Superior temporal gyrus (tissue), 1 donor: ENCODE measurements at regions not wholly inside any gene's neighbourhood (a gene's known extent, or its start where the extent isn't known, plus 50 kb on each side); places are given as distances from the start of the nearest gene placed in this dataset.
"Not testable (repeated sequence)": the region's sequence is repeated elsewhere in the genome, so short reads cannot be mapped to it uniquely, and the experiment has no call there.

ENCODE experiments used
- DNase-seq: peaks from one replicate; pipeline ENCODE4 v3.0.0-alpha.2; 2016; ENCODE audit errors: extremely low spot score

DNA sequence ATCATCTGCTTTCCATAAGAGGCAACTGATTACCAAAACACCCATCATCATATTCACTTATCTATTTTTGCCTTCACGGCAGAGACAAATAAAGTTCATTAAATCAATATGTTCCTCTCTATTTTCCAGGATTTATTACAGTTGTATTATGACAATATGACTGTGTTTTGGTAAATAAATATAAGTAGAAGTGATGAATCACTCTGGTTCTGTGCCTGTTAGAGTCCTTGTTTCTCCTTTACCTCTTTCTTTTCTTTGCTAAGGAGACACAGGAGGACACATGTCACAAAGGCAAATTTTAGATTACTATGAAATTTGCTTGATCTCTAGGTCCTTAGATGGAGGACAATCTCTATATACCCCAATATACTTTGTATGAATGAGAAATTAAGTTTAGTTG lies 152.6 kb upstream of the PLSCR5 start:
- no peak for DNase-seq

DNA sequence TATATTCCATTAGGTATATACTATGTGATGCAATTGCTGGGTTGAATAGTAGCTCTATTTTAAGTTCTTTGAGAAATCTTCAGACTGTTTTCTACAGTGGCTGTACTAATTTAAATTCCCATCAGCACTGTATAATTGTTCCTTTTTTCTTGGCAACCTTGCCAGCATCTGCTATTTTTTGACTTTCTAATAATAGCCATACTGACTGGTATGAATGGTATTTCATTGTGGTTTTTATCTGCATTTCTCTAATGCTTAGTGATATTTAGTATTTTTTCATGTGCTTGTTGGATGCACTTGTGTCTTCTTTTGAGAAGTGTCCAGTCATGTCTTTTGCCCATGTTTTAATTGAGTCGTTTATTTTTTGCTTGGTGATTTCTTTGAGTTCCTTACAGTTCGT lies 145.1 kb upstream of the PLSCR5 start:
- DNase-seq, result no peak

DNA sequence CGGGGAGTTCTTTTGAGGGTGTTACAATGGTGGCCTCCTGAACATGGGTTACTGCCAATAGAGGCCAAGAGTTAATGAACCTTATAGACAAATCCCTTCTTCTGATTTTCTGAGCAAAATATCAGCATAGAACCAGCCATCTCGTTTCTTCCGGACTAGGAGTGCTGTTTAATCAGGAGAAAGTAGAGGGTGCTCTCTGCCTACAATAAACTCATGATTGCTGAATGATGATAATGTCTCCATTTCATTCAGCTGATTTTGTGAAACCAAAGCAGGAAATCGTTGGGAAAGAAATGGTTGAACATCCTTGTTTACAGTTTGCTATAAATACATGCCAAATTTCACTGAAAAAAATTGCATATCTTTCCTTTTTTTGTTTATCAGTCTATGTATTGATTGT lies 142.8 kb upstream of the PLSCR5 start:
- DNase-seq, result peak; percentile 57

DNA sequence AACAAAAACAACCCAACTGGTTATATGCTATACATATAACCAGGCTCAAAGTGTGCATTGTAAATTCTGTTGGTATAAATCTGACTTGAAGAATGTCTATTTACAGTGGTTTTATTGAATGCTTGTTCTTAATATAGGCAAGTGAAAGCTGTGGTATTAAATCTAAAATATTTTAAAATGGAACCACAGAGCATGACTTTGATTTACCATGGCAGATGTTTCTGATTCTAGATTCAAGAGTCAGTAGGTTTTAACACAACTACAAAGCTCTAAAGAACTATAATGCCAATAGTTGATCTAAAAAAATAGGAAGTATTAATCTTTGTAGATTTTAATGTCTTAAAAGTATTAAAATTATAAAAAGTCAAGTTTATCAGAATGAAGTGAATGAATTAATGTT lies 141.9 kb upstream of the PLSCR5 start:
- DNase-seq, result no peak

DNA sequence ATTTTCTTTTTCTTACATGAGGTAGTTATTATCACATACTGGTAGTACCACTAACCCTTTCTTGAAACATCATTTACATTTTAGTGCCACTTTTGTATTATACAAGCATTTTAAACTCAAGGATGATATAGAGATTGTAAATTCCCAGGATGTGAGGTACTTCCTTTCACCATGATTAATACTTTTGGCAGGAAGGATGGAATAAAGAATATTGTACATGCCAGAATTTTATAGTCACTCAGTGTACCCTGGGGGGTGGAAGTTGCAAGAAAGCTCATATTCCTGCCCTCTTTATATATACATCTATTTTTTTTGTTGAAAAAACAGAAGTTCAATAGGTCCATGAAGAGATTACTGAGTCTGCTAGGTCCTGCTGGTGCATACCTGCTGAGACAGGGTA lies 141.0 kb upstream of the PLSCR5 start:
- no peak for DNase-seq

DNA sequence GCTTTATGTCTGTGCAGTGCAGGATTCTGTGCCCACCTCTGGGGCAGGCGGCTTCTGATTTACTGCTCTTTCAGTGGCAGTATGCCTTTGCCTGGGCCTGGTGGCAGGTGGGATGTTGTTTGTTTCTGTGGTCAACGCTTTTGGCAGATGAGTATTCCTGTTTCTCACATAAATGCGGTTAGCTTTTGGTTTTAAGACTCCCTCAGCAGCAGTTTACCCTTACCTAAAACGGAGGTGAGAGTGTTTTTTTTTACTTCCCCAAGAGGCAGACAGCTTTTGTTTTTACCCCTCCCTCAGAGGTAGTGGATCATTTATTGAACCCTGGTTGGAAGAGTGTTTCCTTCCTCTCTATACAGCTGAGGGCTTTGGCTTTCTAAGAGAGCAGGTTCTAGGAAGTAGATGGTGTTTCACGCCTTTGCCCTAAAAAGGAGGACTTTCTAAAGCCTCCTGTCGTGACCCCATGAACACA lies 134.1 kb upstream of the PLSCR5 start:
- no peak for DNase-seq

DNA sequence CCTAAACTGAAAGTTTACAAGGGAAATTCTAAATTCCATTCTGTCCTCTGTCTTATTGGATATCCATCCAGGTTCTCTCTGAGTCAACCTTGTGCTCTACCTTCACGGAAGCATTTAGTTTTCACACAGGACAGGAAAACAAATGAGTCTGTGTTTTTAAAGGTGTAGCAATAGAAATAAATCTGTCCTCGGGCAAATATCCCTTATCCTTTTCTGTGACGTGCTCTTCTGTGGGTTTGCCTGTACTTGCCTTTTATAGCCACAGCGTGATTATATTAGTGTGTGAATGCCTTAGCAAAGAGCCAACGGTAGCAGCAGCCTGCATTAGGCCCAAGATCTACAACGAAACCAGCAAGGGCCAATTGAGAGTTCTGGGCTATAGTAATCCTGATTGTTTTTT lies 127.2 kb upstream of the PLSCR5 start:
- no peak for DNase-seq

DNA sequence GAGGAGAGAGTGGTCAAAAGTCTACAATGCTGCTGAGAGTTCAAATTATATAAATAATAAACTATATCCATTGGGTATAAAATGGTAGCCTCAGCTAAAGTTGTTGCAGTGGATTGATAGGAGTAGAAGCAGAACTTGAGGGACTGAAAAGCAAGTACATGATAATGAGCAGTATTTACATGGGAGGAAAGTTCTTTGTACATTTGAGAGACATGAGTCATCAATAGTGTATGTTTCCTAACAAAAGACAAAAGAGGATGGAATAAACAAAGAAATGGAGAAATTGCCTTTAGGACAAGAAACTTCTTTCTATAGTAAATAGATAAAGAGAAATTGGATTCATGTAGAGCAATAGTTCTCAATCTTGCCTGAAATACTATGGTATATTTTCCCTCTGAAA lies 110.0 kb upstream of the PLSCR5 start:
- DNase-seq, result no peak

DNA sequence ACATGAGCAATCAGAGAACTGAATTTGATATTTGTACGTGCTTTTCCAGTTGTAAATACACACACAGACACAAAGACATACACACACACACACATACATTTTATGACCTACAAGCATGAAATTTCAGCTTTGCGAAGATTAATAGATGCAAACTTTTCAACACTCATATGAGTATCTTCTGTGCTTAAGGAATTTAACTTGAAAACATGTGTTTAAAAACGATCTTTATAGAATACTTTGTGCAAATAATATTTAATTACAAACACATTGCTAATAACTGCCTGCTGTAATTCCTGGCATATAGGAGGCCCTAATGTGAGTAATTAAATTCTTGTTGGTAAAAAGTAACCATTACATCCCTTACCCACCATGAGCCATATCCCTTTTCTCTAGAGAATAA lies 107.7 kb upstream of the PLSCR5 start:
- no peak for DNase-seq

DNA sequence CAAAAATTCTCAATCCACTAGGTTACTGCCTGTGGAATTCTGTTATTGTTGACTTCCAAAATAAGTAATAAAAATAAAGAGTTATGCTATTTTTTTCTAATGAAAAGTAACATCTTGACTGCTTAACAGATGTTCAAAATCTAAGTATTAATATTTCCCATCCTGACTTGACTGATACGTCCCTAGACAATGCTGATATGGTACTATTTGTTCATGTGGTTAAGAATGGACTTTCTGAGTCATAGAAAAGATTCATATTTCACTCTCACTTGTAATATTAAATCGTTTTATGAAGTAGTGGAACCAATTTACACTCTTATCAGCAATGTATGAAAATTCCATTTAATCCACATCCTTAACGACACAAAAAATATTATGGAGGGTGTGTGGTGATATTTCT lies 104.8 kb upstream of the PLSCR5 start:
- no peak for DNase-seq

DNA sequence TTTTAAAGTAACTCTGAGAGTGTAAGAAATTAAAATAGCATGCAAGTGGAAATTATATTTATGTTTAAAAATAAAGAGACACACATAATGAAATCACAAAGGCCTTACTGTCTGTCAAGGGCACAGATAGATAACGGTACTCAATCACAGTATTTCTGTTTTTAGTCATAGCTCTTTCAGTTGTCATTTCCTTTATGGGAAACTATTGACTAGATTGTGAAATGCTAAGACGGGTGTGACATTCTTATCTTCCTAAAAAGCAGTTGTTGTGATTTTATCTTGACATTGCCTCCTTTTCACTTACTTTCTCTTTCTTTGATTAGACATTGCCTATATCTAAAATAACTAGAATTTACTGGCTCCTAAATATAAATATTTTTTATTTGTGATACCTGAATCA lies 100.1 kb upstream of the PLSCR5 start:
- no peak for DNase-seq

DNA sequence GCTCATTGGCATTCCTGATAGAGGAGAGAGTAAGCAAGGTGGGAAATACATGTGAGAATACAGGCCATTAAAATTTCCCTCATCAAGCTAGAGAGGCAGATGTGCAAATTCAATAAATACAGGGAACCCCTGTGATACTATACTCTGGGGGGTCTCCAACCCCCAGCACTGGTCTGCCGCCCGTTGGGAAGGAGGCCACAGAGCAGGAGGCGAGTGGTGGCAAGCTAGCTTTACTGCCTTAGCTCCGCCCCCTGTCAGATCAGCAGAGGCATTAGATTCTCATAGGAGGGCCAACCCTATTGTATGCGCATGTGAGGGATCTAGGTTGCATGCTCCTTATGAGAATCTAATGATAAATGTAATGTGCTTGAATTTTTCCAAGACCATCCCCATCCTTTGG lies 97.1 kb upstream of the PLSCR5 start:
- no peak for DNase-seq

DNA sequence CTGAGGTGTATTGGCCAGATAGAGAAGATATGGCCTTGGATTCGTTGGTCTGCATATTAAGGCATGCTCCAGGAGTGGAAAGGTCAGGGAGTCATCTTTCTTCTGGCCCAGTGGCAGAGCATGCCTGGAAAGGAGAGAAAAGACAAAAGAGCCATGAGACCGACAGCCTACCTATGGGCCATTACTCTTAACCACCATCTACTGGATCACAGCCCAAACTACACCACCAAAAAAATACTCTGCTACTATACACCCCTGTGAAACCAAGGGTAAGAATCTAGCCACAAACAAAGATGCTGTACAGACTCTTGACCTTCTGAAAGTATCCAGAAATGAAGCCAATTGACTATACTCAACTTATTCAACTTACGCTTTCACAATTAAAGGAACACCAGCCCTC lies 96.1 kb upstream of the PLSCR5 start:
- DNase-seq, result no peak

DNA sequence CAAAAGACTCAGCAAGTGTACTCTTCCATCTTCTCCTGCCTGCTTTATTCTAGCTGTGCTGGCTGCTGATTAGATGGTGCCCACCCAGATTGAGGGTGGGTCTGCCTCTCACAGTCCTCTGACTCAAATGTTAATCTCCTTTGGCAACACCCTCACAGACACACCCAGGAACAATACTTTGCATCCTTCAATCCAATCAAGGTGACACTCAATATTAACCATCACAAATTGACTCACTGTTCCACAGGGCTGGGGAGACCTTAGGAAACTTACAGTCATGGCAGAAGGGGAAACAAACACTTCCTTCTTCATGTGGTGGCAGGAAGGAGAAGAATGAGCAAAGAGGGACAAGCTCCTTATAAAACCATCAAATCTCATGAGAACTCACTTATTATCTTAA lies 94.9 kb upstream of the PLSCR5 start:
- DNase-seq, result not testable (repeated sequence)

DNA sequence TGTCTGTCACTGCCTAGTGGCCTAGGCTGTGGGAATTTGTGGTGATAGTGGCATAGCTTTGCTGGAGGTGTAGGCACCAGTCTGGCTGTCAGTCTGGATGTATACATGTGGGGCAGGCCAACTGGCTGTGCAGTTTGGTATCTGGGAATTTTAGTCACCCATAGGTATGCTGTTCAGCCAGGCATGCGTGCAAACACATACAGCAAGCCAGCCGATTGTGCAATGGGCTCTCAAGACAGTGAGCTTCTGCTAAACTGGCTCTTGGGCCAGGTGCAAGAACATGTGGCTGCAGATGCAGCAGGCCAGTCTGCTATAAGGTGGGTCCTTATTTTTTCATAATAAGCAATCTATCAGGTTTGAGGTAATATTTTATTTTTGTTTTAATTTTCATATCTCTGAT lies 87.1 kb upstream of the PLSCR5 start:
- DNase-seq, result no peak

DNA sequence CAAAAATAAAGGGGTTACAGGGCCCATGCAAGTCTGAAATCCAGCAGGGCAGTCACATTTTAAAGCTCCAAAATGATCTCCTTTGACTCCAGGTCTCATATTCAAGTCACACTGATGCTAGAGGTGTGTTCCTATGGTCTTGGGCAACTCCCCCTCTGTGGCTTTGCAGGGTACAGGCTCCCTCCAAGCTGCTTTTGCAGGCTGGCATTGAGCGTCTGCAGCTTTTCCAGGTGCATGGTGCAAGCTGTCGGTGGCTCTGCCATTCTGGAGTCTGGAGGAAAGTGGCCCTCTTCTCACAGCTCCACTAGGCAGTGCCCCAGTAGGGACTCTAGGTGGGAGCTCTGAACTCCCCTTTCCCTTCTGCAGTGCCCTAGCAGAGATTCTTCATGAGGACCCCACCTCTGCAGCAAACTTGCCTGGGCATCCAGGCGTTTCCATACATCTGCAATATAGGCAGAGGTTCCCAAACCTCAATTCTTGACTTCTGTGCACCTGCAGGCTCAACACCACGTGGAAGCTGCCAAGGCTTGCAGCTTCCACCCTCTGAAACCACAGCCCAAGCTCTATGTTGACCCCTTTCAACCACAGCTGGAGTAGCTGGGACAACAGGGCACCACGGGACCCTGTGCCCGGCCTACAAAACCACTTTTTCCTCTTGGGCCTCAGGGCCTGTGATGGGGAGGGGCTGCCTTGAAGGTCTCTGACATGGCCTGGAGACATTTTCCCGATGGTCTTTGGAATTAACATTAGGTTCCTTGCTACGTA lies 80.1 kb upstream of the PLSCR5 start:
- DNase-seq, result no peak

DNA sequence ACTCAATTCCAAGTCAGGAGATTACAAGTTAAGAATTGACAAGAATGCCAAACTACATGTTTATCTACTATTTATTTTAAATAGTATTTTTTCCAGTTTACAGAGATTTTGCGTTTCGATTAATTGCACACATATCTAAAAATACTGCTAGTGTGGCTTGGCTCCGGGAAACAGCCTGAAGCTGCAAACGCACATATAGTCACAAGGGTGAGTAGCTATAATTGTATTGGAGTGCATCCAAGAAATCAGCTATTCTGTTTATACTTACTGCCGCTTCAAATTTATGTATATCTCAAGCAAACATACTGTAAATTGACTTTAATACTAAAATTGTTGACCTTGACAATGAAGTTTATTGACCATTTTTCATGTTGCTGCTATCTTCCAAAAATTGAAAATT lies 77.0 kb upstream of the PLSCR5 start:
- no peak for DNase-seq

DNA sequence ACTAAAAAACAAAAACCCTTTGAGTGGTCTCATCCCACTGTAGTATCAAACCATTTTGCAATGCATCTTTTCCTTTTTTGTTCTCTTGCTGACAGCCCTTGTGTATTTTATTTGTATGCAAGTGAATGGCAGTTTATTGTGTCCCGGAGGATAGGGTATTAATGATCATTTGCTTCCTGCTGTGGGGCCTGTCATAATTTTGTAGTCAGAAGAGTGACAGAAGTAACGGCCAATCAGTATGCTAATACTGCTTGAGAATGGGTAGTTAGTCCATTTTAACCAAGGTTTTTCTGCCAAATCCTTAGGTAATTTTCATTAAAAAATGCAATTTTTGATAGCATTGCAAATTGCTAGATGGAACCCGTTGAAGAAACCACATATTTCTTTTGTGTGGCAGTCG lies 75.5 kb upstream of the PLSCR5 start:
- DNase-seq, result no peak

DNA sequence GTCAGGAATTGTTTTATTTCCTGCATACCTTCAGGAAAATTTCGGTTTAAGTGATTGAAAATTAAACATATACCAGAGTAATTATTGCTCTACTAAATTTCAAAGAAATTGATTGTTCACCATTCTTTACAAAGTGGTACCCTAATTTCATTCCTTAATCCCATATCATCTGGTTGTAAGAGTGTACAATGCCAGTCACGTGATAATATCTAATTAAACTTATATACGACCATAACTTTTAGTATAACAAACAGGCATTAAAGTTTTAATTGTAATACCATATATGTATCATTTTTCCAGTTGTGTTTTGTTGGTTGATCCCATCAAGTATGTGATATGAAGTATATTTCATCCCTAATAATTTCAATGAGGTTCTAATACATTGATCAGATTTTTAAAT lies 74.8 kb upstream of the PLSCR5 start:
- DNase-seq, result no peak

DNA sequence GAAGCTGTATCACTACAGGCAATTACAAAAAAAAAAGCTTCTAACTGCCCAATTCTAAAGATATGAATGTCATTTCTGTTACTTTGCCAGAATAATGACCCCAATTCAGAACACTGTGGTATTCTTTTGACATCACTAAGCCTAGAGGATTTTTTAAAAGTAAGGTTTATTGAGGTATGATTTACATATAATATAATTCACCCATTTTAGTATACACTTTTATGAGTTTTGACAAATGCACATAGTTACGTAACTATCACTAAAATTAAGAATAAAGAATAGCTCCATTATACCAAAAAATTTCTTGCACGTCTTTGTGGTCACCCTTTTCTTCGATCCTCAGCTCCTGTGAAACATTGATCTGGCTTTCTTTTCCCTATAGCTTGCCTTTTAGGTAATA lies 74.0 kb upstream of the PLSCR5 start:
- DNase-seq, result no peak

DNA sequence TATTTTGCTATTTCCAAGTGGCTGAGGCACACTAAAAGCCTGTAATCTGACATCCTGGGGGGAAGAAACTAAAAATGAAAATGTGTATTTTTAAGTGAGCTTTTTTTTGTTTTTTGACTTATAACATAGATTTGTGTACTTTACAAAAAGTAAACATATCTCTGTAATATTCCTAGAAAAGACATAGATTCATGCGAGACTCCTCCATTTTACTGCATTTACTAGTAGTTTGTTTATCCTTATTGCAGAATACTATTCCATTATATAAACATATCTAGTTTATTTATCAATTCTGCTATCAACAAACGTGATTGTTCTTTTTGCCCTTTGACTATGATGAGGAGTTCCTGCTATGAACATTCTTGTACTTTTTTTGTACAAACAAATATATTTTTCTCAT lies 67.8 kb upstream of the PLSCR5 start:
- no peak for DNase-seq

DNA sequence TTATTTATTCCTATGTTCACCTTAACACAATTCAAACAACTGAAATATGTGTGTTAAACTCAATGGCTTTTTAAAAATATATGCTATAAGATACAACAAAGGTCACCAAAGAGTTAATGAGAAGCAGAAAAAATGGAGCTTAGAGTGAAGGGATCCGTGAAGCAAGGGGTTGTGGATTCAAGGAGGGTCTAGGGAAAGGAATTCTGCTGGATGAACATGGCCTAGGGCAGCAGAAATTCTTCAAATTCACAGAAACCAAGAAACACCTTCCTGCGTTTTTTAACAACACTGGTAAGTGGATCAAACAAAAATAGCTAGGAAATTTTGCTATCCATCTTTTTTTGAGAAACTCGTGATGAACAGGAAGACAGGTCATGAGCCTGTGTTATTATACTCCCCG lies 59.3 kb upstream of the PLSCR5 start:
- DNase-seq, result no peak

DNA sequence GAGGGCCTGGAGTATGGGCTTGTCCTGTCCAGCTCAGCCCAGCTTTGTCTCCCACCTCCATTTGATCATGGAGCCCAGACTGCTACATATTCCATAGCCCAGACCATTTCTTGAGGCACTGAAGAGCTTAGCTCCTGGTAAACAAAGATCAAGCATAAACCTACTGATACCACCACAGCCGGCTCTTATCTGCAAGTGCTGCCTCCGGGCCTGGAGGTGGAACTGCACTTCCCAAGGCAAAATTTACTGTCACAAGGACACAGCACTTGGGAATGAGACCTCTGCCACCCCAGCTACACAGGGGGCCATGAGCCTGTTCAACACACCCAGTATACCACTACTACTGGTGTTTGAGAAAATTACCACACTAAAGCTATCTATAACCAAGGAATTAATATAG lies 53.7 kb upstream of the PLSCR5 start:
- DNase-seq, result no peak

DNA sequence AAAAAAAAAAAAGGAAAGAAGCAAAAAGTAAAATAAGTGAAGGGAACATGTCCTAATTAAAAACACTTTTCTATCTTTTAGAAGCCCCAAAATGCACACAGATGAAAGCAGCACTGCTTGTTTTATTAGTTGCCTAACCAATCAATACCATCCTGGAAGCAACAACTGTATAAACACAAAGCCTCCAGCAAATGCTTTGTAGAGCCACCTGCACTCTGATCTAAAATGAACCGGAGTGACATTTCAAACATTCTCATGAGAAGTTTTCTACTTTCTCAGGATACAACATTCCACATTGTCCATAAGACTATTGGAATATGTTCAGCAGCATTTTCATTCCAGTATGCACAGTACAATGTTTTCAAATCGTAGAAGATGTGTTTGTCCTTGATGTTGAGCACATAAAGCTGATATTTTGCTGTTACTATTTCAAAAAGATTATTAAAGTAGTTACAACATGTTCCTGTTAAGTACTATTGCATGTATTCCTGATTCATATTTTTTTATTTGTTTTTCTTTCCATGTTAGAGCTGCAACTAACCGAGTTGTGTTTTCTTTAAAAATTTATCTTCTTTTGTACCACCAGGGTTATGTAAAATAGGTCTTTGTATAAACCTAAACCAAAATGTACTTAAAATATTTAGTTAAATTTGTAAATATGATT lies 50.3 kb upstream of the PLSCR5 start:
- no peak for DNase-seq
